Endothelial cell of umbilical vein (primary cell): ENCODE measurements at regions not wholly inside any gene's neighbourhood (a gene's known extent, or its start where the extent isn't known, plus 50 kb on each side); places are given as distances from the start of the nearest gene placed in this dataset.

Experiments used
- BruUV-seq: library from RNA; stranded (reverse); fragments of 400-500 nt; replicated peaks from 2 replicates; lab custom pipeline; 2021; lab: Mats Ljungman, UMichigan
- CTCF ChIA-PET: fragments of 300-600, 350-600 bp; sonication (Branson Sonifier 250); formaldehyde crosslinking; loops from one replicate; lab custom pipeline; 2021; ENCODE audit warnings: antibody characterized with exemption, inconsistent platforms; lab: Charles Lee
- POLR2A ChIA-PET: fragments of 300-600, 350-600 bp; sonication (Branson Sonifier 250); formaldehyde crosslinking; loops from one replicate; lab custom pipeline; 2021; ENCODE audit warnings: antibody characterized with exemption, inconsistent platforms; lab: Charles Lee
- DNase-seq: peaks from one replicate; pipeline ENCODE4 v3.0.0-alpha.2; 2011; ENCODE audit warnings: low read depth, low spot score
- FAIRE-seq: peaks from 2 replicates; lab custom pipeline; 2011; peaks lifted over from hg19 to GRCh38; lab: Jason Lieb, UNC
- H2AFZ ChIP-seq: 2 replicates; pipeline ENCODE4 v1.6.0; 2012; ENCODE audit warnings: low read depth, low read length, control low read depth, inconsistent platforms
- H3K27ac ChIP-seq: 2 replicates; pipeline ENCODE4 v1.5.1; 2011; ENCODE audit warnings: low read depth, mild to moderate bottlenecking, control low read depth, low read length, moderate library complexity; ENCODE audit not compliant: insufficient read depth
- H3K27me3 ChIP-seq, 2 experiments: 2 replicates each; pipeline versions ENCODE4 v1.6.0 to v1.6.1; 2011; ENCODE audit warnings: low read length in 2 of 2, mixed read lengths in 1 of 2; ENCODE audit not compliant: control insufficient read depth in 2 of 2, insufficient read depth in 2 of 2
- H3K36me3 ChIP-seq, 2 experiments: 2 replicates in 1 of 2; 3 replicates in 1 of 2; pipeline ENCODE4 v1.5.1; 2011; ENCODE audit warnings: low read length in 2 of 2, mild to moderate bottlenecking in 1 of 2, moderate library complexity in 1 of 2; ENCODE audit not compliant: control insufficient read depth in 2 of 2, insufficient read depth in 2 of 2; ENCODE audit errors: extremely low read depth in 1 of 2
- H3K4me1 ChIP-seq: 3 replicates; pipeline ENCODE4 v1.5.1; 2011; ENCODE audit warnings: mild to moderate bottlenecking, low read length; ENCODE audit not compliant: control insufficient read depth, insufficient read depth; ENCODE audit errors: extremely low read depth
- H3K4me2 ChIP-seq: 2 replicates; pipeline ENCODE4 v1.6.1; 2011; ENCODE audit warnings: low read length, control low read depth, mixed read lengths; ENCODE audit not compliant: insufficient read depth
- H3K4me3 ChIP-seq, 3 experiments: fragments of 200-600 bp in 1 of 3; sonication (generic), shearing (Covaris generic) in 1 of 3; replicated peaks in 1 of 3; 2 replicates each; pipeline ENCODE4 v1.5.1; 2011 to 2016; ENCODE audit warnings: control low read depth in 3 of 3, low read length in 3 of 3, mild to moderate bottlenecking in 2 of 3, inconsistent platforms in 1 of 3, low read depth in 1 of 3, moderate library complexity in 1 of 3; ENCODE audit not compliant: insufficient read depth in 1 of 3
- H3K79me2 ChIP-seq: 2 replicates; pipeline ENCODE4 v1.6.0; 2012; ENCODE audit warnings: low read length, inconsistent platforms; ENCODE audit not compliant: control insufficient read depth, insufficient read depth
- H3K9ac ChIP-seq: replicated peaks from 2 replicates; pipeline ENCODE3; 2011; ENCODE audit warnings: low read length, control low read depth; ENCODE audit not compliant: insufficient read depth; ENCODE audit errors: extremely low read depth
- H3K9me1 ChIP-seq: replicated peaks from 3 replicates; pipeline ENCODE4 v1.6.0; 2011; ENCODE audit warnings: mild to moderate bottlenecking, low read length; ENCODE audit not compliant: control insufficient read depth, insufficient read depth; ENCODE audit errors: extremely low read depth
- H3K9me3 ChIP-seq: replicated peaks from 2 replicates; pipeline ENCODE4 v1.5.1; 2012; ENCODE audit warnings: low read length, inconsistent platforms; ENCODE audit not compliant: control insufficient read depth, insufficient read depth
- H4K20me1 ChIP-seq: replicated peaks from 2 replicates; pipeline ENCODE3; 2011; ENCODE audit warnings: mild to moderate bottlenecking, low read length; ENCODE audit not compliant: control insufficient read depth, insufficient read depth; ENCODE audit errors: extremely low read depth
- CTCF ChIP-seq, 2 donors: IDR thresholded peaks; 1 replicate in 1 of 2; 2 replicates in 1 of 2; pipeline ENCODE4 v1.5.1; 2011; ENCODE audit warnings: low read length in 2 of 2, mild to moderate bottlenecking in 2 of 2, moderate library complexity in 2 of 2, control low read depth in 1 of 2, inconsistent platforms in 1 of 2, low read depth in 1 of 2; ENCODE audit not compliant: insufficient read depth in 1 of 2; ENCODE audit errors: extremely low read depth in 1 of 2
- EZH2 ChIP-seq: IDR thresholded peaks from 2 replicates; pipeline ENCODE4 v1.6.1; 2012; ENCODE audit warnings: borderline replicate concordance, low read depth, mild to moderate bottlenecking, moderate library complexity, low read length, inconsistent platforms; ENCODE audit not compliant: severe bottlenecking
- FOS ChIP-seq: IDR thresholded peaks from 2 replicates; pipeline ENCODE4 v1.6.1; 2011; ENCODE audit warnings: mild to moderate bottlenecking, low read length, moderate library complexity, borderline replicate concordance; ENCODE audit not compliant: insufficient read depth
- GATA2 ChIP-seq: IDR thresholded peaks from 2 replicates; pipeline ENCODE4 v1.7.0; 2011; ENCODE audit warnings: low read depth, mild to moderate bottlenecking, moderate library complexity, mixed read lengths, low read length; ENCODE audit not compliant: insufficient read length, insufficient read depth
- JUN ChIP-seq: IDR thresholded peaks from 2 replicates; pipeline ENCODE4 v1.6.1; 2011; ENCODE audit warnings: borderline replicate concordance, low read depth; ENCODE audit not compliant: insufficient read length, insufficient read depth
- MAX ChIP-seq: IDR thresholded peaks from 2 replicates; pipeline ENCODE4 v1.6.1; 2011; ENCODE audit not compliant: insufficient read depth, insufficient read length
- MYC ChIP-seq: IDR thresholded peaks from one replicate; pipeline ENCODE4 v1.6.1; 2011; ENCODE audit warnings: mild to moderate bottlenecking, low read depth, low read length
- POLR2A ChIP-seq: IDR thresholded peaks from 2 replicates; pipeline ENCODE4 v1.6.1; 2012; ENCODE audit warnings: low read depth, mild to moderate bottlenecking, control low read depth, low read length
- POLR2AphosphoS5 ChIP-seq: IDR thresholded peaks from 2 replicates; pipeline ENCODE4 v1.6.1; 2012; ENCODE audit warnings: low read depth, mild to moderate bottlenecking, control low read depth, low read length, moderate library complexity; ENCODE audit not compliant: insufficient read depth
- dilution Hi-C: fragments of 300-500 bp; cut with MboI; formaldehyde crosslinking; loops from one replicate; pipeline ENCODE4 v1.15.0; 2019; ENCODE audit warnings: low sequenced_read_pairs; ENCODE audit not compliant: extremely low pct_ligation_motif_present
- intact Hi-C: fragments of 100-400 bp; cut with micrococcal nuclease; formaldehyde crosslinking; loops from one replicate; pipeline ENCODE4 v1.10.0; 2022

- Histone ChIP-seq H3K9ac (no peak overlapping the region), H2AFZ (no peak overlapping the region), H3K4me1 (no peaks in the 10 kb centered on the region), H3K4me3 (no peak overlapping the region), H3K27ac (no peak overlapping the region), H3K36me3 (no peaks in the 10 kb centered on the region), H3K4me2 (no peak overlapping the region), H3K9me3 (peaks cover 5% of the 10 kb centered on the region), H3K79me2 (no peaks in the 10 kb centered on the region), H3K27me3 (no peaks in the 10 kb centered on the region), H3K9me1 (no peaks in the 10 kb centered on the region), H4K20me1 (no peaks in the 10 kb centered on the region)
- dilution Hi-C loops: no loop called here
- intact Hi-C loops: no loop called here
- FAIRE-seq (no peak), DNase-seq (no peak)
- ChIA-PET POLR2A (no interaction called here), CTCF (no interaction called here)
- TF ChIP-seq FOS: no peak
- TF ChIP-seq EZH2: no peak
- TF ChIP-seq GATA2: no peak
- no peak for TF ChIP-seq POLR2AphosphoS5
- no peak for TF ChIP-seq MYC
- no peak for TF ChIP-seq POLR2A
- TF ChIP-seq JUN: no peak
- no peak for TF ChIP-seq MAX
- TF ChIP-seq CTCF (IDR thresholded peaks at IDR 0.05; ENCODE audit: extremely low read depth in 1 of 2, insufficient read depth in 1 of 2, low read depth in 1 of 2, low read length in 2 of 2): no peak
- BruUV-seq: no TSS peak
Measured at GRCh38 chr5:153403470-153403869, 87.0 kb upstream of the GRIA1 start.
